CD4-positive, alpha-beta T cell treated with Interleukin-15 for 4 hours (primary cell): ENCODE measurements at regions not wholly inside any gene's neighbourhood (a gene's known extent, or its start where the extent isn't known, plus 50 kb on each side); places are given as distances from the start of the nearest gene placed in this dataset.
"Not testable (repeated sequence)": the region's sequence is repeated elsewhere in the genome, so short reads cannot be mapped to it uniquely, and the experiment has no call there.

Source experiments
- DNase-seq: peaks from one replicate; pipeline ENCODE4 v3.0.0-alpha.2; 2020; ENCODE audit warnings: low spot score

DNA sequence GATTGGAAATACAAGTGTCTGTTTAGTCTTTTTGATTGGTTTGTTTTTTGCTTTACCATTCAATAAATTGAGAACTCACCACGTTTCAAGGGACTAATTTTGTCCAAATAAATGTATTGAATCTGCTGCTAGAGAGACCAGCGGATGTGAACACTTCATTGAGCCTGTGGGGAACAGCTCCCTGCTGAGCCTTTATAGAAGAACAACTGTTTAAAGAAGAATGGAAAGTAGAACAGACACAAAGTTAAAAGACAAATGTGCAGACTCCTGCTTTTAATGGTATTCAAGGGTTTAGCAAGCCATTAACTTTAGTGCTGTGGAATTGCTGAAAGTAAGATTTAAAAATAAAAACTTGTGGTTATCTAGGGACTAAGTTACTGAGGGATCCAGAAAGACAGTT is 817.7 kb upstream of the B3GALT2 start:
- DNase-seq, result no peak

GRCh38 chr1:194001726-194002350 is 815.4 kb upstream of the B3GALT2 start:
- not testable (repeated sequence) for DNase-seq

- DNase-seq, result no peak
Measured at GRCh38 chr1:193988885-193989284, 802.5 kb upstream of the B3GALT2 start.

GRCh38 chr1:193979219-193979618 is 792.8 kb upstream of the B3GALT2 start:
- DNase-seq, result no peak

- no peak for DNase-seq
Measured at GRCh38 chr1:193974286-193974798, 787.9 kb upstream of the B3GALT2 start.

DNA sequence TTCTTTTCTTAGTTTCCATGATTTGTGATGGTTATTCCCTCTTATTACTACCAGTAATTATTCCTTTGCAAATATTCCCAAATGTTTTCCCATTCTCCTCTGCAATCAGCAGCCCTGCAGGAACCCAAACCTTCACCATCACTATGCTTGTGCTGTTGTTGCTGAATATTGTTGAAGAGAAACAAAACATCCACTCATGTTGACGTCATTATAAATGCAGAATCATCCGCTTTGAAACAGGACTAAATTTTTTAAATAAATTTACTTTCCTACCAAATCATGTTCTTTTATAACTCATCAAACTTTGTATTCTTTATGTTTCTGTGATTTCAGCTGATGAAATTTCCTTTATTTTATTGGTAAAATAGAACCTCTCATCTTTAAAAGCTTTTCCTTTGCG is 787.0 kb upstream of the B3GALT2 start:
- DNase-seq, result no peak

- DNase-seq, result no peak
Measured at GRCh38 chr1:193971595-193971994, 785.2 kb upstream of the B3GALT2 start.

- DNase-seq, result no peak
Measured at GRCh38 chr1:193960499-193960898, 774.1 kb upstream of the B3GALT2 start.

DNA sequence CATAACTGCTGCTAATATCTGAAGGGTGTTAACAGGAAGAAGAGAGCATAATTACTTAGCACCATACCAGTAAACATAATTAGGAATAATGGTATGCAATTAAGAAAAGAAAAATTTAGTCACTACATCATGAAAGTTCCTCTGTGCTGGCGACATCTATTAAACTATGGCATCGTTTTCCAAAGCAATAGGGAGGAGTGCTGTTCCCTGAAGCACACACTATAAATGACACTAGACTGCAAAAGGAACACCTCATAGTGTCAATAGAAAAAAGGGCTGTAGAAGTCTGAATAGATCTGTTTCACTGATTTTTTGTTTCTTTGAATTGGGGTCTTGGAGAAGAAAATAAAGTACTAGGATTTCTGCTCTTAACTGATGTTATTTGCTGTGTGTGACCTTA is 773.6 kb upstream of the B3GALT2 start:
- no peak for DNase-seq

DNA sequence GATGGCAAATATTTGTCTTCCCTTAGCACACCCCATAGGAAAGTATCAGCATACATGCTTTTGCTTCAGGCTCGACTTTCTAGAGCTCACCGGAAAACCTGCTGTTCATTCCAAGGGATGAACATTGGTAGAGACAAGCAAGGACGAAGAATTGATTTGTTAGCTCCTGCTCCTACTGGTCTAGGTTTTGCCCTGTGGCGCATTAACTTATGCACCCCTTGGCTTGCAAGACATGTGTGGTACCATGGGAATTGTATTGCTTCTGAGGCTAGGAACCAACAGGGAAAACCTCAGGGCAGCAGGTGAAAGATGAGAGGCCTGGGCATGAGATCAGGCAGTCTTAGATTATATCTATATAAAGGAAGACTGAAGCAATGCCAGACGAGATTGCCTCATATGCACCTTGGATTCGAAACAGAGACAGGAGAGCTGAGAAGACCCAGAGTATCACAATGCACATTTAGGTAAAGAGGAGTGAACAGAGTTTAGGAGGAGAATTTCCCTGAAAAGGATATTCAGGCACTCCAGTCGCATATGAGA is 771.2 kb upstream of the B3GALT2 start:
- DNase-seq, result no peak

DNA sequence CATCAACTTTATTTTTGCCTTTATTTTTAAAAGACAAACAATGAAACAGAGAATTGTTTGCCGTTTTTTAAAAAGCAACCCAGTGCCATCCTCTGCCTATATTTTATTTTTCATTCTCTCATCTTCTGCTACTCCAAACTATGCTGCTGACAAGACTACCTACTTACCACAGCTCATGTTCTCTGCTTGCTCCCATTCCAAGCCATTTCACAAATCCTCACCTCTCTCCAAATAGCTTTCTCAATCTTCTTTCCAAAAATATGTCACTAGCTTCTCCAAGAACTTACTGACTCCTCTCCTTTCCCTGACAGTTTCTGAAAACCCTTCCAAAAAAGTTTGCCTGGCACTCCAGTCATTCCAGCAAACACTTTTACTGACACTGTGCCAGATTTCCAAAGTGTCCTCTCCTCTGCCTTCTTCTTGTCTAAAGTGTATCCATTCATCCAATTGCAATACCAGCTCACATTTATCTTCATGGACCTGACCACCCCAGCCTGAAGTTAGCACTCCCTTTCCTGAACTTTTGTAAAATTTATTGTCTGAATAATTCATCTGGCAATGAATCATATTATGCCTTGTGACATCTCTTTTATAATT is 766.5 kb upstream of the B3GALT2 start:
- DNase-seq, result no peak

- DNase-seq, result no peak
Measured at GRCh38 chr1:193951984-193952383, 765.6 kb upstream of the B3GALT2 start.

DNA sequence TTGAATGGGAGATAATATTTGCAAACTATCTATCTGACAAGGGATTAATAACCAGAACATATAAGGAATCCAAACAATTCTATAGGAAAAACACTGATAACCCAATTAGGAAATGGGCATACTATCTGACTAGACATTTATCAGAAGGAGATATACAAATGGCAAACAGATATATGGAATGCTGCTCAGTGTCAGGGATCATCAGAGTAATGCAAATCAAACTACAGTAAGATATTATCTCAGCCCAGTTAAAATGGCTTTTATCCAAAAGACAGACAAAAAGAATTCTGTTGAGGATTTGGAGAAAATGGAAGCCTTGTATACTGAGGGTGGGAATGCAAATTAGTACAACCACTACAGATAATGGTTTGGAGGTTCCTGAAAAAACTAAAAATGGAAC is 758.0 kb upstream of the B3GALT2 start:
- DNase-seq, result no peak

DNA sequence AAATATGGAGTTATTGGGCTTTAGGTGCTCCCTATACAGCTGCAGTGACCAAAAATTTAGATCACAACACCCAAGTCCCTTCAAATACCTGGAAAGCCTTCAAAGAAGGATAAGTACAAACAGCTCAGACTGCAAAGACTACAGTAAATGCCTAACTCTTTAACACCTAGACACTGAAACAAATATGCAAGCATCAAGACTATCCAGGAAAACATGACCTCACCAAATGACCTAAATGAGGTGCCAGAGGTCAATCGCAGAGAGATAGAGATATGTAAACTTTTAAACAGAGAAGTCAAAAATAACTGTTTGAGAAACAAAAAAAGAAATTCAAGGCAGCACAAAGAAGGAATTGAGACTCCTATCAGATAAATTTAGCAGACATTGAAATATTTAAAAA is 753.8 kb upstream of the B3GALT2 start:
- no peak for DNase-seq

GRCh38 chr1:193939585-193939984 is 753.2 kb upstream of the B3GALT2 start:
- no peak for DNase-seq

- no peak for DNase-seq
Measured at GRCh38 chr1:193937308-193937707, 750.9 kb upstream of the B3GALT2 start.

DNA sequence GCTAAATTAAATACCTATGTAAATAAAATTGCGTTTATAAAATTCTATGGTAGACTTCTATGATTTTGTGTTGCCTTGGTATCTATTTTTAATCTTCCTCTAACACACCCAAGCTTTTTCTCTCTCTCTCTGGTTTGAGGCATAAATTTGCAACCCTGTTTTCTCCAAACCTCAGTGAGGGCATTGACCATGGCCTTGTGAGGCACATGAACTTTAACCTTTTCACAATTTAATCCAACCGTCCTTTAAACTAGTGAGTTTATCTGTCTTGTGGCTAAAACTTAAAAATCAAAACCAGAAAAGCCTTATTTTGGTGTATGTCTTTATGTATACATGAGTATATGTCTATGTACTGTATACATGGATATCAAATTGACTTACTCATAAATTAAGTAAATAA is 746.6 kb upstream of the B3GALT2 start:
- DNase-seq, result no peak

GRCh38 chr1:193931356-193931755 is 744.9 kb upstream of the B3GALT2 start:
- no peak for DNase-seq

- DNase-seq, result no peak
Measured at GRCh38 chr1:193929374-193930033, 743.1 kb upstream of the B3GALT2 start.

GRCh38 chr1:193927550-193927949 is 741.1 kb upstream of the B3GALT2 start:
- DNase-seq, result no peak

DNA sequence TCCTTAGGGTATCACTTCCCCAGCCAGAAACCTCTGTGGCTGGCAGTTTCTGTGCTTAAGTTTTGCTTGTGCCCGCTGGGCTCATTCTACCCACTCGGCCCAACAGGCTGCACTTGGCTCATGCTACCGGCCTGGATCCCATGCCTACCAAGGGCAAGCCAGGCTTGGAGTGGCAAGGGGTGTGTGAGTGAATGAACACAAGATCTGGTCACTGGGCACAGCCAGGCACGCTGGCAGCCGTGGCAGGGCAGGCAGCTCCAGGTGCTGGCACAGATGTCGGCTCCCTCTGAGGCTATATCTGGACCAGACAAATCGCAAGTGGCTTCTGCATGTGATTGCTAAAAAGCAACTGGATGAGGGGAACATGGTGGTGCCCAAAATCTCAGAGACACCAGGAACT is 740.5 kb upstream of the B3GALT2 start:
- no peak for DNase-seq

- DNase-seq, result no peak
Measured at GRCh38 chr1:193919827-193920226, 733.4 kb upstream of the B3GALT2 start.

DNA sequence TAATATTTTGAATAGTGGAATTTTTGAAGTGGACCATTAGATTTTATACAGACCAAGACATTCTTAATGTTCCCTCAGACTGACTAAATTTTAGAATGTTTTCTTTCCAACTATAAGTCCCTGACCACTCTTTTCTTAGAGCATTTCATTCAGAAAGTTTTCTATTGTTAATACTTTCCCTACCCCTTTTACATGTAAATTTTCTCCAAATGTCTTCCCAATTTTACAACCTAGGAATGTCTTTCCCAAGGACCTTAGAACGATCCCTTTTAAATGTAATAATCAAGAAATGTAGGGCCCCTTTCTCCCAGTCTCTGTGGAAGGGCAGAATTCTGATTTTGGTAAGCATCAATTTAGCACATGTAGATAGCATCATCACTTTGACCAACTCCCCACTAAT is 730.0 kb upstream of the B3GALT2 start:
- no peak for DNase-seq
